ENCODE measurements at regions not wholly inside any gene's neighbourhood (a gene's known extent, or its start where the extent isn't known, plus 50 kb on each side); places are given as distances from the start of the nearest gene placed in this dataset.

GRCh38 chr3:140758791-140759444, 81.1 kb downstream of the TRIM42 start:
- ATAC-seq (no peak), DNase-seq (no peak)
- H3K4me1 Mint-ChIP-seq (ENCODE audit: low read depth), result peaks cover 16% of the 10 kb centered on the region
- H3K36me3 Mint-ChIP-seq (ENCODE audit: low read depth), result no peaks in the 10 kb centered on the region
- H3K27ac Mint-ChIP-seq, result no peak overlapping the region
- no peak for TF ChIP-seq CTCF (IDR thresholded peaks at IDR 0.05)
- CTCF ChIA-PET, result no interaction called here
- no peaks in the 10 kb centered on the region for H3K9me3 Mint-ChIP-seq
- no peaks in the 10 kb centered on the region for H3K27me3 Mint-ChIP-seq
- intact Hi-C loops (cut with micrococcal nuclease), result no loop called here
- POLR2A ChIA-PET, result no interaction called here
- no peak overlapping the region for H3K4me3 Mint-ChIP-seq

- H3K27me3 Mint-ChIP-seq, result no peaks in the 10 kb centered on the region
- DNase-seq, result no peak
- POLR2A ChIA-PET, result no interaction called here
Observed at GRCh38 chr3:140760324-140761075, 82.6 kb downstream of the TRIM42 start.

DNA sequence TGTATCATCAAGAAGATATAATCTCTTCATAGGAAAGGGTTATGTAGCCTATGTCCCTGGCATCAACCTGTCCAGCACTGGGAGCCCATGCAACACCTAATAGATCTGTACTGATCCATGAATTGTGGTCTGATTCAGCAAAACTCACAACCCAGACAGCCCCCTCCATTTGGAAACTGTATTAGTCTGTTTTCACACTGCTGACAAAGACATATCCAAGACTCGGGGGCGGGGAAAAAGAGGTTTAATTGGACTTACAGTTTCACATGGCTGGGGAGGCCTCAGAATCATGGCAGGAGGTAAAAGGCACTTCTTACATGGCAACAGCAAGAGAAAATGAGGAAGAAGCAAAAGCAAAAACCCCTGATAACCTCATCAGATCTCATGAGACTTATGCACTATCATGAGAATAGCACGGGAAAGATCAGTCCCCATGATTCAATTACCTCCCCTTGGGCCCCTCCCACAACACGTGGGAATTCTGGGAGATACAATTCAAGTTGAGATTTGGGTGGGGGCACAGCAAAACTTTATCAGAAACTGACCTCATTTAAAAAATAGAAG, 83.3 kb downstream of the TRIM42 start:
- intact Hi-C loops (cut with micrococcal nuclease), result no loop called here
- H3K27ac Mint-ChIP-seq, result no peak overlapping the region
- TF ChIP-seq CTCF (IDR thresholded peaks at IDR 0.05), result no peak
- peaks cover 12% of the 10 kb centered on the region for H3K4me1 Mint-ChIP-seq (ENCODE audit: low read depth)
- no peaks in the 10 kb centered on the region for H3K27me3 Mint-ChIP-seq
- H3K4me3 Mint-ChIP-seq, result no peak overlapping the region
- no peaks in the 10 kb centered on the region for H3K36me3 Mint-ChIP-seq (ENCODE audit: low read depth)
- no peaks in the 10 kb centered on the region for H3K9me3 Mint-ChIP-seq
- ChIA-PET POLR2A (no interaction called here), CTCF (no interaction called here)
- no peak for DNase-seq
- ATAC-seq, result no peak

More at GRCh38 chr3:140760324-140761075, 82.6 kb downstream of the TRIM42 start:
- H3K27ac Mint-ChIP-seq, result no peak overlapping the region
- no peaks in the 10 kb centered on the region for H3K36me3 Mint-ChIP-seq (ENCODE audit: low read depth)
- peaks cover 10% of the 10 kb centered on the region for H3K4me1 Mint-ChIP-seq (ENCODE audit: low read depth)
- no peaks in the 10 kb centered on the region for H3K9me3 Mint-ChIP-seq
- no peak overlapping the region for H3K4me3 Mint-ChIP-seq
- no peak for TF ChIP-seq CTCF (IDR thresholded peaks at IDR 0.05)
- intact Hi-C loops (cut with micrococcal nuclease), result no loop called here
- no peak for ATAC-seq
- CTCF ChIA-PET, result no interaction called here

DNA sequence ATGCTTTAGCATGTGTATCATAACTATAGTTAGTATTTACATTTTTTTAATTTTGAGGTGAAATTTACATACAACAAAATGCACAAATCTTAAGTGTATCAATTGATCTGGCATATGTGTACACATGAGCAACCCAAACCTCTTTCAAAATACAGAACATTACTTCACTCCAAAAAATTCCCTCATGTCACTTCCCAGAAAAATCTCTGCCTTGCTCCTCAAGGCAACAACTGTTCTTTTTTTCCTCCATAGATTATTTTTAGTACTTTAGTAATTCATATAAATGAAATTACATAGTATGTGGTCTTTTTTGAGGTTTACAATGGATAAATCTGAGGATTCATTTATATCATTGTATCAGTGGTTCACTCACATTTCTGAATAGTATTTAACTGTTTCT, 84.9 kb downstream of the TRIM42 start:
- H3K9me3 Mint-ChIP-seq, result no peaks in the 10 kb centered on the region
- intact Hi-C loops (cut with micrococcal nuclease), result no loop called here
- no peak overlapping the region for H3K27ac Mint-ChIP-seq
- DNase-seq (no peak), ATAC-seq (no peak)
- peaks cover 9% of the 10 kb centered on the region for H3K4me1 Mint-ChIP-seq (ENCODE audit: low read depth)
- H3K4me3 Mint-ChIP-seq, result no peak overlapping the region
- ChIA-PET POLR2A (no interaction called here), CTCF (no interaction called here)
- no peaks in the 10 kb centered on the region for H3K36me3 Mint-ChIP-seq (ENCODE audit: low read depth)
- no peak for TF ChIP-seq CTCF (IDR thresholded peaks at IDR 0.05)
- H3K27me3 Mint-ChIP-seq, result no peaks in the 10 kb centered on the region

DNA sequence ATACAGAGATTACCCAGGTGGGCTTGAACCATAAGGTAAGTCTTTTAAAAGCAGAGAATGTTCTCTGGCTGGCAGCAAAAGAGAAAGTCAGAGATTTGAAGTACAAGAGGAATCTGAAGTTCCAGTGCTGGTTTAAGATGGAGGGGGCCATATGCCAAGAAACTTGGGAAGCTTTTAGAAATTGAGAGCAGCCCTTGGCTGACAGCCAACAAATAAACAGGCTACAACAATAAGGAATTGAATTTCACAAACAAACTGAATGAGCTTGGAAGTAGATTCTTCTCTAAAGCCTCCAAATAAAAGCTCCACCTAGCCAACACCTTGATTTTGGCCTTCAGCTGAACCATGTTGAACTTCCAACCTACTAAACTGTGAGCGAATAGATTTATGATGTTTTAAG, 85.7 kb downstream of the TRIM42 start:
- H3K27ac Mint-ChIP-seq, result no peak overlapping the region
- POLR2A ChIA-PET, result no interaction called here
- H3K27me3 Mint-ChIP-seq, result no peaks in the 10 kb centered on the region
- CTCF ChIA-PET, result no interaction called here
- DNase-seq (no peak), ATAC-seq (no peak)
- no peaks in the 10 kb centered on the region for H3K9me3 Mint-ChIP-seq
- H3K4me3 Mint-ChIP-seq, result no peak overlapping the region
- H3K36me3 Mint-ChIP-seq (ENCODE audit: low read depth), result no peaks in the 10 kb centered on the region
- TF ChIP-seq CTCF (IDR thresholded peaks at IDR 0.05), result no peak
- peaks cover 9% of the 10 kb centered on the region for H3K4me1 Mint-ChIP-seq (ENCODE audit: low read depth)
- intact Hi-C loops (cut with micrococcal nuclease), result no loop called here
